ENCODE measurements at regions not wholly inside any gene's neighbourhood (a gene's known extent, or its start where the extent isn't known, plus 50 kb on each side); places are given as distances from the start of the nearest gene placed in this dataset.

DNA sequence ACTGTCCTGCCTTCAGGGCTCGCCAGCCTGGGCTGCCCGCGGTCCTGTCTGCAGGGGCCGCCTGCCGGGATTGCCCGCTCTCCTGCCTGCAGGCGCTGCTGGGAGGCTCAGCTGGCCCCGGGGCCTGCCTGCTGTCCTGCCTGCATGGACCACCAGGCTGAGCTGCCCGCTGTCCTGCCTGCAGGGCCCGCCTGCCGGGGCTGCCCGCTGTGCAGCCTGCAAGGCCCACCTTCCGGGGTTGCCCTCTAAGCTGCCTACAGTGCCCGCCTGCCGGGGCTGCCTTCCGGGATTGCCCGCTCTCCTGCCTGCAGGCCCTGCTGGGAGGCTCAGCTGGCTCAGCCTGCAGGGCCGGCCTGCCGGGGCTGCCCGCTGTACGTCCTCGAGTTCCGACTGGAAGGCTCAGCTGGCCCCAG is 164.4 kb downstream of the GLRX3 start:
- intact Hi-C loops (cut with DNase I): no loop called here
- Histone ChIP-seq H3K36me3 (no peaks in the 10 kb centered on the region), H3K9me3 (peaks cover 7 to 28% of the 10 kb centered on the region in 2 donors), H3K4me1 (no peaks in the 10 kb centered on the region), H3K27me3 (no peaks in the 10 kb centered on the region), H3K4me3 (no peak overlapping the region), H3K27ac (no peak overlapping the region)
- TF ChIP-seq CTCF (IDR thresholded peaks at IDR 0.05): no peak
- DNase-seq (ENCODE audit: low spot score in 2 of 2): no peak

GRCh38 chr10:130301021-130301892 is 165.1 kb downstream of the GLRX3 start:
- no peak for TF ChIP-seq CTCF (IDR thresholded peaks at IDR 0.05)
- H3K27ac ChIP-seq: no peak overlapping the region
- no peaks in the 10 kb centered on the region for H3K36me3 ChIP-seq
- no peaks in the 10 kb centered on the region for H3K27me3 ChIP-seq
- no peaks in the 10 kb centered on the region for H3K4me1 ChIP-seq
- no peak overlapping the region for H3K4me3 ChIP-seq
- no peak for DNase-seq (ENCODE audit: low spot score in 2 of 2)
- H3K9me3 ChIP-seq: peaks cover 7 to 25% of the 10 kb centered on the region in 2 donors
- intact Hi-C loops (cut with DNase I): no loop called here

DNA sequence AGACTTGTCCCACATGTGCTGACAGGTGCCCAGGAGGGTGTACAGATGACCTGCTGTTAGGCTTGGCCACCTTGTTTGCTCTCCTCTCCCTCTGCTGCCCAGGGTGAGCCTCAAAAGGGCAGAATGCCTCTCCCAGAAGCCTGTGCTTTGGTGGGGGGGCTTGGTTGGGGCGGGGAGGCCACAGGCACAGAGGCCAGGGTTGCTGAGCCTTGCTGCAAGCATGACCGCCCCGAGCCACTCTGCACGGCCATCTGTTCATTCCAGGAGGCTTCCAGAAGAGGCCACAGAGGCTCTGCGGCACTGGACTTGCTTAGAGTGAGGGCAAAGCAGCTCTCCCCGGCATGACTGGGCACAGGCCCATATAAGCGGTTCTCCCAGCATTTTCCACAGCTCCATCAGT is 190.8 kb downstream of the GLRX3 start:
- Histone ChIP-seq H3K4me1 (no peaks in the 10 kb centered on the region), H3K9me3 (no peaks in the 10 kb centered on the region), H3K36me3 (no peaks in the 10 kb centered on the region), H3K27me3 (no peaks in the 10 kb centered on the region), H3K27ac (no peak overlapping the region), H3K4me3 (no peak overlapping the region)
- no peak for DNase-seq (ENCODE audit: low spot score in 2 of 2)
- no peak for TF ChIP-seq CTCF (IDR thresholded peaks at IDR 0.05)
- intact Hi-C loops (cut with DNase I): no loop called here

GRCh38 chr10:130329792-130330191 is 193.6 kb downstream of the GLRX3 start:
- H3K27me3 ChIP-seq: no peaks in the 10 kb centered on the region
- no peaks in the 10 kb centered on the region for H3K9me3 ChIP-seq
- no peaks in the 10 kb centered on the region for H3K36me3 ChIP-seq
- TF ChIP-seq CTCF (IDR thresholded peaks at IDR 0.05): no peak
- H3K4me3 ChIP-seq: no peak overlapping the region
- DNase-seq (ENCODE audit: low spot score in 2 of 2): no peak
- no peak overlapping the region for H3K27ac ChIP-seq
- intact Hi-C loops (cut with DNase I): no loop called here
- H3K4me1 ChIP-seq: no peaks in the 10 kb centered on the region

GRCh38 chr10:130333185-130333584 is 197.0 kb downstream of the GLRX3 start:
- no peak for TF ChIP-seq CTCF (IDR thresholded peaks at IDR 0.05)
- H3K9me3 ChIP-seq: no peaks in the 10 kb centered on the region
- intact Hi-C loops (cut with DNase I): no loop called here
- H3K27ac ChIP-seq: no peak overlapping the region
- H3K27me3 ChIP-seq: no peaks in the 10 kb centered on the region
- H3K4me1 ChIP-seq: no peaks in the 10 kb centered on the region
- no peak overlapping the region for H3K4me3 ChIP-seq
- DNase-seq (ENCODE audit: low spot score in 2 of 2): no peak
- no peaks in the 10 kb centered on the region for H3K36me3 ChIP-seq

Data from ascending aorta (tissue), 2 donors.